GM23338 (cell line): ENCODE measurements at regions not wholly inside any gene's neighbourhood (a gene's known extent, or its start where the extent isn't known, plus 50 kb on each side); places are given as distances from the start of the nearest gene placed in this dataset.

Experiments used
- CREB1 ChIP-seq: fragments of 250-450 bp; sonication (Bioruptor Pico); IDR thresholded peaks from 2 replicates; pipeline ENCODE4 v1.5.0; 2020; ENCODE audit warnings: low read depth, mild to moderate bottlenecking, moderate library complexity
- CTCF ChIP-seq, 2 experiments: fragments of 200-600 bp in 1 of 2; sonication (generic) in 1 of 2; conservative IDR thresholded peaks; 2 replicates each; pipeline versions ENCODE4 v1.5.1 to v1.6.1; 2016 to 2017; ENCODE audit warnings: antibody characterized with exemption in 2 of 2, low read depth in 2 of 2, mild to moderate bottlenecking in 2 of 2, moderate library complexity in 1 of 2
- ETS1 ChIP-seq: IDR thresholded peaks from 2 replicates; pipeline ENCODE4 v1.6.1; 2016; ENCODE audit warnings: antibody characterized with exemption
- EZH2 ChIP-seq: fragments of 200-600 bp; sonication (generic); IDR thresholded peaks from one replicate; pipeline ENCODE4 v1.8.0; 2017; ENCODE audit warnings: antibody characterized with exemption, mild to moderate bottlenecking, low read depth; ENCODE audit not compliant: unreplicated experiment
- EZH2phosphoT487 ChIP-seq: fragments of 200-600 bp; sonication (generic); IDR thresholded peaks from one replicate; pipeline ENCODE4 v1.8.1; 2018; ENCODE audit warnings: antibody characterized with exemption; ENCODE audit not compliant: unreplicated experiment
- JUNB ChIP-seq: IDR thresholded peaks from one replicate; pipeline ENCODE4 v1.6.1; 2016; ENCODE audit warnings: antibody characterized with exemption; ENCODE audit not compliant: unreplicated experiment
- NANOG ChIP-seq: IDR thresholded peaks from 2 replicates; pipeline ENCODE4 v1.6.1; 2016; ENCODE audit warnings: antibody characterized with exemption, borderline replicate concordance
- POLR2AphosphoS5 ChIP-seq: IDR thresholded peaks from 2 replicates; pipeline ENCODE4 v1.6.1; 2016; ENCODE audit warnings: antibody characterized with exemption, low read depth
- REST ChIP-seq: IDR thresholded peaks from one replicate; pipeline ENCODE4 v1.6.1; 2018; ENCODE audit warnings: antibody characterized with exemption; ENCODE audit not compliant: unreplicated experiment
- STAT1 ChIP-seq: IDR thresholded peaks from one replicate; pipeline ENCODE4 v1.6.1; 2016; ENCODE audit warnings: antibody characterized with exemption; ENCODE audit not compliant: unreplicated experiment
- ZNF114 ChIP-seq: fragments of 250-450 bp; sonication (Bioruptor Pico); IDR thresholded peaks from 2 replicates; pipeline ENCODE4 v1.5.0; 2020; ENCODE audit warnings: mild to moderate bottlenecking, moderate library complexity
- ZNF331 ChIP-seq: fragments of 250-450 bp; sonication (Bioruptor Pico); IDR thresholded peaks from 2 replicates; pipeline ENCODE4 v1.5.0; 2020; ENCODE audit warnings: low read depth, mild to moderate bottlenecking, moderate library complexity
- ZNF462 ChIP-seq: fragments of 250-450 bp; sonication (Bioruptor Pico); IDR thresholded peaks from 2 replicates; pipeline ENCODE4 v1.5.0; 2020; ENCODE audit warnings: mild to moderate bottlenecking, moderate library complexity

- TF ChIP-seq CTCF (conservative IDR thresholded peaks at IDR 0.05; ENCODE audit: low read depth in 2 of 2) = no peak
- no peak for TF ChIP-seq REST
- TF ChIP-seq POLR2AphosphoS5 = no peak
- TF ChIP-seq EZH2 = no peak
- no peak for TF ChIP-seq EZH2phosphoT487
- TF ChIP-seq CREB1 (CRISPR knock-in tag) = no peak
- no peak for TF ChIP-seq ETS1
- no peak for TF ChIP-seq ZNF462
- TF ChIP-seq JUNB = no peak
- no peak for TF ChIP-seq ZNF114 (CRISPR knock-in tag)
- TF ChIP-seq NANOG = no peak
- TF ChIP-seq ZNF331 = no peak
- no peak for TF ChIP-seq STAT1
Measured at GRCh38 chrX:96449896-96450295, 234.7 kb upstream of the DIAPH2 start.
